Activated naive CD8-positive, alpha-beta T cell treated with anti-CD3 and anti-CD28 coated beads, Interleukin-2, amount 10 ng/mL, durations not matched to agents 7 days and 5 days (primary cell): ENCODE measurements at regions not wholly inside any gene's neighbourhood (a gene's known extent, or its start where the extent isn't known, plus 50 kb on each side); places are given as distances from the start of the nearest gene placed in this dataset.

Experiments
- ATAC-seq: fragments of 150-1000 bp; cut with Tn5 transposase; one replicate; pipeline ENCODE4 v1.10.0; 2021; ENCODE audit warnings: low read depth, moderate library complexity
- POLR2A ChIA-PET: fragments of 350-600 bp; sonication (Branson Sonifier 250); formaldehyde crosslinking; loops from one replicate; lab custom pipeline; 2021; ENCODE audit warnings: antibody characterized with exemption; lab: Charles Lee
- DNase-seq: peaks from one replicate; pipeline ENCODE4 v3.0.0; 2021
- H3K27ac Mint-ChIP-seq: one replicate; pipeline ENCODE4 v1.8.0; 2022; ENCODE audit warnings: mild to moderate bottlenecking, mixed read lengths
- H3K27me3 Mint-ChIP-seq: one replicate; pipeline ENCODE4 v1.8.0; 2022; ENCODE audit warnings: mild to moderate bottlenecking, moderate library complexity, mixed read lengths
- H3K36me3 Mint-ChIP-seq: one replicate; pipeline ENCODE4 v1.8.0; 2021; ENCODE audit warnings: mild to moderate bottlenecking, mixed read lengths
- H3K4me1 Mint-ChIP-seq: one replicate; pipeline ENCODE4 v1.8.0; 2021; ENCODE audit warnings: mixed read lengths
- H3K4me3 Mint-ChIP-seq: one replicate; pipeline ENCODE4 v1.8.0; 2022; ENCODE audit warnings: mild to moderate bottlenecking, moderate library complexity, mixed read lengths
- H3K9me3 Mint-ChIP-seq: one replicate; pipeline ENCODE4 v1.8.0; 2021; ENCODE audit warnings: mixed read lengths

- H3K9me3 Mint-ChIP-seq, result peaks cover 4% of the 10 kb centered on the region
- H3K27me3 Mint-ChIP-seq, result peaks cover 3% of the 10 kb centered on the region
- DNase-seq (no peak), ATAC-seq (no peak)
- no peak overlapping the region for H3K27ac Mint-ChIP-seq
- H3K4me3 Mint-ChIP-seq, result no peak overlapping the region
- H3K36me3 Mint-ChIP-seq, result peaks cover 1% of the 10 kb centered on the region
- H3K4me1 Mint-ChIP-seq, result peaks cover 4% of the 10 kb centered on the region
- POLR2A ChIA-PET, result no interaction called here
Observed at GRCh38 chr1:243939167-243939848, 89.3 kb upstream of the AKT3 start.

GRCh38 chr1:243938208-243938607 lies 88.2 kb upstream of the AKT3 start:
- peaks cover 4% of the 10 kb centered on the region for H3K9me3 Mint-ChIP-seq
- H3K4me3 Mint-ChIP-seq, result no peak overlapping the region
- H3K27ac Mint-ChIP-seq, result no peak overlapping the region
- POLR2A ChIA-PET, result no interaction called here
- H3K36me3 Mint-ChIP-seq, result peaks cover 1% of the 10 kb centered on the region
- no peak for ATAC-seq
- no peak for DNase-seq
- peaks cover 3% of the 10 kb centered on the region for H3K27me3 Mint-ChIP-seq
- H3K4me1 Mint-ChIP-seq, result peaks cover 4% of the 10 kb centered on the region

- peaks cover 3% of the 10 kb centered on the region for H3K27me3 Mint-ChIP-seq
- no peak overlapping the region for H3K27ac Mint-ChIP-seq
- POLR2A ChIA-PET, result no interaction called here
- DNase-seq (no peak), ATAC-seq (no peak)
- H3K9me3 Mint-ChIP-seq, result peaks cover 4% of the 10 kb centered on the region
- no peaks in the 10 kb centered on the region for H3K4me1 Mint-ChIP-seq
- peaks cover 1% of the 10 kb centered on the region for H3K36me3 Mint-ChIP-seq
- H3K4me3 Mint-ChIP-seq, result no peak overlapping the region
Observed at GRCh38 chr1:243933495-243933894, 83.5 kb upstream of the AKT3 start.

- POLR2A ChIA-PET, result no interaction called here
- ATAC-seq, result no peak
- H3K4me3 Mint-ChIP-seq, result no peak overlapping the region
- peaks cover 3% of the 10 kb centered on the region for H3K27me3 Mint-ChIP-seq
- H3K9me3 Mint-ChIP-seq, result peaks cover 4% of the 10 kb centered on the region
- no peaks in the 10 kb centered on the region for H3K4me1 Mint-ChIP-seq
- H3K36me3 Mint-ChIP-seq, result peaks cover 1% of the 10 kb centered on the region
- H3K27ac Mint-ChIP-seq, result no peak overlapping the region
- no peak for DNase-seq
Observed at GRCh38 chr1:243931957-243932356, 81.9 kb upstream of the AKT3 start.

- no peaks in the 10 kb centered on the region for H3K27me3 Mint-ChIP-seq
- DNase-seq (no peak), ATAC-seq (no peak)
- H3K36me3 Mint-ChIP-seq, result peaks cover 1% of the 10 kb centered on the region
- H3K9me3 Mint-ChIP-seq, result peaks cover 2% of the 10 kb centered on the region
- POLR2A ChIA-PET, result no interaction called here
- H3K4me3 Mint-ChIP-seq, result no peak overlapping the region
- H3K27ac Mint-ChIP-seq, result no peak overlapping the region
- H3K4me1 Mint-ChIP-seq, result no peaks in the 10 kb centered on the region
Observed at GRCh38 chr1:243930822-243931671, 81.0 kb upstream of the AKT3 start.

- DNase-seq (no peak), ATAC-seq (no peak)
- Mint-ChIP-seq H3K9me3 (no peaks in the 10 kb centered on the region), H3K4me3 (no peak overlapping the region), H3K27ac (no peak overlapping the region), H3K27me3 (peaks cover 2% of the 10 kb centered on the region), H3K4me1 (no peaks in the 10 kb centered on the region), H3K36me3 (no peaks in the 10 kb centered on the region)
- POLR2A ChIA-PET, result no interaction called here
Observed at GRCh38 chr1:243927381-243927780, 77.3 kb upstream of the AKT3 start.

- Mint-ChIP-seq H3K27ac (no peak overlapping the region), H3K9me3 (no peaks in the 10 kb centered on the region), H3K36me3 (no peaks in the 10 kb centered on the region), H3K27me3 (peaks cover 2% of the 10 kb centered on the region), H3K4me3 (no peak overlapping the region), H3K4me1 (no peaks in the 10 kb centered on the region)
- DNase-seq, result no peak
- ATAC-seq, result no peak
- POLR2A ChIA-PET, result no interaction called here
Observed at GRCh38 chr1:243926803-243927245, 76.8 kb upstream of the AKT3 start.

- H3K27ac Mint-ChIP-seq, result no peak overlapping the region
- H3K4me1 Mint-ChIP-seq, result no peaks in the 10 kb centered on the region
- no peaks in the 10 kb centered on the region for H3K9me3 Mint-ChIP-seq
- H3K4me3 Mint-ChIP-seq, result no peak overlapping the region
- DNase-seq (no peak), ATAC-seq (no peak)
- H3K36me3 Mint-ChIP-seq, result no peaks in the 10 kb centered on the region
- H3K27me3 Mint-ChIP-seq, result peaks cover 2% of the 10 kb centered on the region
- POLR2A ChIA-PET, result no interaction called here
Observed at GRCh38 chr1:243926299-243926698, 76.3 kb upstream of the AKT3 start.

GRCh38 chr1:243924588-243925349 lies 74.7 kb upstream of the AKT3 start:
- Mint-ChIP-seq H3K4me1 (no peaks in the 10 kb centered on the region), H3K27me3 (peaks cover 9% of the 10 kb centered on the region), H3K27ac (no peak overlapping the region), H3K9me3 (no peaks in the 10 kb centered on the region), H3K36me3 (no peaks in the 10 kb centered on the region), H3K4me3 (no peak overlapping the region)
- DNase-seq, result no peak
- no peak for ATAC-seq
- POLR2A ChIA-PET, result no interaction called here

- POLR2A ChIA-PET, result no interaction called here
- peaks cover 13% of the 10 kb centered on the region for H3K27me3 Mint-ChIP-seq
- no peak for DNase-seq
- ATAC-seq, result no peak
- H3K36me3 Mint-ChIP-seq, result no peaks in the 10 kb centered on the region
- H3K4me3 Mint-ChIP-seq, result no peak overlapping the region
- no peak overlapping the region for H3K27ac Mint-ChIP-seq
- no peaks in the 10 kb centered on the region for H3K4me1 Mint-ChIP-seq
- H3K9me3 Mint-ChIP-seq, result no peaks in the 10 kb centered on the region
Observed at GRCh38 chr1:243924188-243924587, 74.1 kb upstream of the AKT3 start.

GRCh38 chr1:243923292-243924171 lies 73.5 kb upstream of the AKT3 start:
- no peaks in the 10 kb centered on the region for H3K9me3 Mint-ChIP-seq
- H3K4me3 Mint-ChIP-seq, result no peak overlapping the region
- no peak for ATAC-seq
- H3K27me3 Mint-ChIP-seq, result peaks cover 16% of the 10 kb centered on the region
- H3K4me1 Mint-ChIP-seq, result no peaks in the 10 kb centered on the region
- POLR2A ChIA-PET, result no interaction called here
- DNase-seq, result no peak
- no peak overlapping the region for H3K27ac Mint-ChIP-seq
- no peaks in the 10 kb centered on the region for H3K36me3 Mint-ChIP-seq

- Mint-ChIP-seq H3K36me3 (no peaks in the 10 kb centered on the region), H3K9me3 (no peaks in the 10 kb centered on the region), H3K4me3 (no peak overlapping the region), H3K27ac (no peak overlapping the region), H3K27me3 (peaks cover 35% of the 10 kb centered on the region), H3K4me1 (peaks cover 13% of the 10 kb centered on the region)
- ATAC-seq (no peak), DNase-seq (no peak)
- POLR2A ChIA-PET, result no interaction called here
Observed at GRCh38 chr1:243921111-243921510, 71.1 kb upstream of the AKT3 start.
